Lung (tissue), 11 donors: ENCODE measurements at regions not wholly inside any gene's neighbourhood (a gene's known extent, or its start where the extent isn't known, plus 50 kb on each side); places are given as distances from the start of the nearest gene placed in this dataset.
"Not testable (repeated sequence)": the region's sequence is repeated elsewhere in the genome, so short reads cannot be mapped to it uniquely, and the experiment has no call there.

Experiments used
- ATAC-seq: fragments of 200-7000 bp; cut with Tn5 transposase; one replicate; pipeline ENCODE4 v1.9.1; 2020; ENCODE audit warnings: moderate number of reproducible peaks; ENCODE audit not compliant: insufficient read depth, low FRiP score
- DNase-seq, 3 donors: peaks; one replicate each; pipeline ENCODE4 v3.0.0-alpha.2; 2013 to 2017
- H3K27ac ChIP-seq, 2 donors: one replicate each; pipeline ENCODE4 v1.5.1; 2013; ENCODE audit warnings: mild to moderate bottlenecking in 2 of 2, moderate library complexity in 2 of 2, control low read depth in 1 of 2, inconsistent platforms in 1 of 2, low read depth in 1 of 2, low read length in 1 of 2
- H3K27me3 ChIP-seq, 3 donors: one replicate each; pipeline ENCODE4 v1.5.1; 2013; ENCODE audit warnings: low read length in 2 of 3; ENCODE audit not compliant: control insufficient read depth in 3 of 3, insufficient read depth in 3 of 3
- H3K36me3 ChIP-seq, 4 donors: one replicate each; pipeline ENCODE4 v1.5.1; 2013; ENCODE audit warnings: low read length in 4 of 4, mild to moderate bottlenecking in 1 of 4, moderate library complexity in 1 of 4; ENCODE audit not compliant: control insufficient read depth in 4 of 4, insufficient read depth in 4 of 4
- H3K4me1 ChIP-seq, 5 donors: one replicate each; pipeline ENCODE4 v1.5.1; 2013; ENCODE audit warnings: low read length in 5 of 5, mild to moderate bottlenecking in 2 of 5, moderate library complexity in 1 of 5; ENCODE audit not compliant: control insufficient read depth in 5 of 5, insufficient read depth in 5 of 5
- H3K4me3 ChIP-seq: one replicate; pipeline ENCODE4 v1.5.1; 2013; ENCODE audit warnings: mild to moderate bottlenecking, control low read depth, moderate library complexity
- H3K9ac ChIP-seq, 2 donors: one replicate each; pipeline ENCODE4 v1.5.1; 2013; ENCODE audit warnings: low read length in 2 of 2, control low read depth in 1 of 2; ENCODE audit not compliant: insufficient read depth in 1 of 2
- H3K9me3 ChIP-seq, 4 donors: one replicate each; pipeline ENCODE4 v1.5.1; 2013; ENCODE audit warnings: low read length in 3 of 4, mild to moderate bottlenecking in 1 of 4, moderate library complexity in 1 of 4; ENCODE audit not compliant: control insufficient read depth in 4 of 4, insufficient read depth in 3 of 4
- CTCF ChIP-seq: IDR thresholded peaks from 2 replicates; pipeline ENCODE4 v1.5.1; 2012; ENCODE audit warnings: mild to moderate bottlenecking; ENCODE audit errors: control extremely low read depth, extremely low read depth
- WGBS, 2 donors: extraction: QIAGEN DNeasy Blood & Tissue Kit; methylation state at CpG; one replicate each; pipeline ENCODE4 v1.1.7; 2013; 5-methylcytosine and 5-hydroxymethylcytosine counted together
- donor health status: control.
- donor health status: control.
- donor health status: Bipolar disorder and iron deficiency.
- donor health status: healthy.
- donor health status: DM: yes; HTN: yes; CAD: no.

- ATAC-seq (no peak), DNase-seq (no peak)
- Histone ChIP-seq H3K9me3 (no peaks in the 10 kb centered on the region), H3K4me1 (peaks cover 0 to 5% (median 3%) of the 10 kb centered on the region in 5 donors), H3K9ac (no peak overlapping the region), H3K27ac (peak overlapping the region in 1 of 2 donors; percentile 54), H3K36me3 (no peaks in the 10 kb centered on the region), H3K4me3 (no peak overlapping the region), H3K27me3 (no peaks in the 10 kb centered on the region)
- 82 to 92% methylated on average over 4 of the region's 4 CpGs for WGBS, 2 donors
- no peak for TF ChIP-seq CTCF
These were observed 84.2 kb upstream of the KIF5B start for GRCh38 chr10:32140403-32140802.

GRCh38 chr10:32139223-32140073, 83.2 kb upstream of the KIF5B start:
- no peaks in the 10 kb centered on the region for H3K9me3 ChIP-seq
- ATAC-seq (peak; percentile 96), DNase-seq (peak in 2 of 3 donors; percentile 33 to 60)
- no peaks in the 10 kb centered on the region for H3K27me3 ChIP-seq
- WGBS, 2 donors: 39 to 43% methylated on average over 12 of the region's 12 CpGs
- H3K27ac ChIP-seq: peak overlapping the region in 1 of 2 donors; percentile 58
- no peak overlapping the region for H3K4me3 ChIP-seq
- TF ChIP-seq CTCF: no peak
- no peaks in the 10 kb centered on the region for H3K36me3 ChIP-seq
- H3K9ac ChIP-seq: no peak overlapping the region
- peaks cover 0 to 5% (median 3%) of the 10 kb centered on the region in 5 donors for H3K4me1 ChIP-seq

- not testable (repeated sequence) for DNase-seq, H3K27ac ChIP-seq, H3K4me1 ChIP-seq, H3K9me3 ChIP-seq, H3K36me3 ChIP-seq, H3K9ac ChIP-seq, H3K27me3 ChIP-seq, ATAC-seq, H3K4me3 ChIP-seq
- WGBS, 2 donors: 75 to 89% methylated on average over 7 of the region's 7 CpGs
These were observed 80.7 kb upstream of the KIF5B start for GRCh38 chr10:32136927-32137326.

GRCh38 chr10:32135796-32136195, 79.6 kb upstream of the KIF5B start:
- H3K4me3 ChIP-seq, H3K9ac ChIP-seq, ATAC-seq, H3K4me1 ChIP-seq, H3K27me3 ChIP-seq, H3K36me3 ChIP-seq, DNase-seq, H3K27ac ChIP-seq, H3K9me3 ChIP-seq: not testable (repeated sequence)
- WGBS, 2 donors: 72 to 92% methylated on average over 5 of the region's 5 CpGs
